Left kidney (tissue), 1 donor: ENCODE measurements at regions not wholly inside any gene's neighbourhood (a gene's known extent, or its start where the extent isn't known, plus 50 kb on each side); places are given as distances from the start of the nearest gene placed in this dataset.

Source experiments
- DNase-seq: peaks from one replicate; pipeline ENCODE4 v3.0.0-alpha.2; 2013

GRCh38 chr6:141451511-141452353, 681.0 kb upstream of the GJE1 start:
- DNase-seq, result no peak

- DNase-seq, result no peak
Measured at GRCh38 chr6:141451181-141451510, 681.6 kb upstream of the GJE1 start.

GRCh38 chr6:141445928-141446628, 686.6 kb upstream of the GJE1 start:
- DNase-seq, result no peak

GRCh38 chr6:141443668-141444289, 688.9 kb upstream of the GJE1 start:
- no peak for DNase-seq

GRCh38 chr6:141443032-141443431, 689.7 kb upstream of the GJE1 start:
- no peak for DNase-seq

- no peak for DNase-seq
Measured at GRCh38 chr6:141439513-141439912, 693.2 kb upstream of the GJE1 start.

GRCh38 chr6:141437685-141438084, 695.0 kb upstream of the GJE1 start:
- DNase-seq, result no peak

GRCh38 chr6:141437011-141437410, 695.7 kb upstream of the GJE1 start:
- DNase-seq, result no peak

- DNase-seq, result no peak
Measured at GRCh38 chr6:141426400-141426980, 706.2 kb upstream of the GJE1 start.

- no peak for DNase-seq
Measured at GRCh38 chr6:141421378-141421777, 711.3 kb upstream of the GJE1 start.

- DNase-seq, result no peak
Measured at GRCh38 chr6:141418076-141418475, 714.6 kb upstream of the GJE1 start.

GRCh38 chr6:141415896-141416295, 716.8 kb upstream of the GJE1 start:
- no peak for DNase-seq

- DNase-seq, result no peak
Measured at GRCh38 chr6:141413196-141413595, 719.5 kb upstream of the GJE1 start.

- no peak for DNase-seq
Measured at GRCh38 chr6:141406761-141407160, 726.0 kb upstream of the GJE1 start.

- no peak for DNase-seq
Measured at GRCh38 chr6:141403827-141404226, 728.9 kb upstream of the GJE1 start.

GRCh38 chr6:141403103-141403502, 729.6 kb upstream of the GJE1 start:
- no peak for DNase-seq

GRCh38 chr6:141402489-141402888, 730.2 kb upstream of the GJE1 start:
- no peak for DNase-seq

GRCh38 chr6:141401851-141402250, 730.9 kb upstream of the GJE1 start:
- no peak for DNase-seq

- DNase-seq, result no peak
Measured at GRCh38 chr6:141401168-141401567, 731.6 kb upstream of the GJE1 start.

GRCh38 chr6:141398949-141399348, 733.8 kb upstream of the GJE1 start:
- no peak for DNase-seq

- DNase-seq, result no peak
Measured at GRCh38 chr6:141395443-141396008, 737.2 kb upstream of the GJE1 start.

GRCh38 chr6:141394565-141395051, 738.1 kb upstream of the GJE1 start:
- no peak for DNase-seq
